A549 (cell line): ENCODE measurements at regions not wholly inside any gene's neighbourhood (a gene's known extent, or its start where the extent isn't known, plus 50 kb on each side); places are given as distances from the start of the nearest gene placed in this dataset.

ENCODE experiments used
- ATAC-seq, 2 experiments: fragments of 200-7000 bp in 1 of 2; fragments of >200 bp in 1 of 2; cut with Nextera tagmentation in 1 of 2; cut with Tn5 transposase in 1 of 2; 3 replicates each; pipeline versions ENCODE4 v1.8.0 to v1.9.1; 2018 to 2020; ENCODE audit warnings: mild to moderate bottlenecking in 1 of 2, moderate library complexity in 1 of 2
- CTCF ChIA-PET: fragments of 300-600 bp; sonication (Branson Sonifier 250); formaldehyde crosslinking; extraction: SDS; loops from one replicate; lab custom pipeline; 2021; ENCODE audit warnings: antibody characterized with exemption, inconsistent platforms; lab: Yijun Ruan, JAX
- POLR2A ChIA-PET: fragments of 350-600 bp; formaldehyde crosslinking; extraction: SDS; loops from one replicate; lab custom pipeline; 2021; ENCODE audit warnings: antibody characterized with exemption, inconsistent platforms; lab: Yijun Ruan, JAX
- DNase-seq, 2 experiments: peaks; one replicate each; pipeline versions ENCODE4 v3.0.0 to v3.0.0-alpha.2; 2011 to 2016; ENCODE audit warnings: low read depth in 1 of 2, low spot score in 1 of 2
- FAIRE-seq: peaks from 2 replicates; lab custom pipeline; 2011; peaks lifted over from hg19 to GRCh38; lab: Jason Lieb, UNC
- H3K27ac ChIP-seq, 2 experiments: fragments of >200 bp; sonication (Bioruptor Twin); formaldehyde crosslinking; 3 replicates each; pipeline ENCODE4 v1.5.1; 2016 to 2017
- H3K4me1 ChIP-seq: fragments of >200 bp; sonication (Bioruptor Twin); formaldehyde crosslinking; 3 replicates; pipeline ENCODE4 v1.6.1; 2016
- H3K4me2 ChIP-seq: fragments of >200 bp; sonication (Bioruptor Twin); formaldehyde crosslinking; 3 replicates; pipeline ENCODE4 v1.6.1; 2016
- H3K4me3 ChIP-seq: fragments of >200 bp; sonication (Bioruptor Twin); formaldehyde crosslinking; 3 replicates; pipeline ENCODE4 v1.5.1; 2016
- H3K9me3 ChIP-seq: fragments of >200 bp; sonication (Bioruptor Twin); formaldehyde crosslinking; 3 replicates; pipeline ENCODE4 v1.6.1; 2016
- ATOH8 ChIP-seq: fragments of 250-450 bp; sonication (Bioruptor Pico); IDR thresholded peaks from 2 replicates; pipeline ENCODE4 v1.5.0; 2020; ENCODE audit warnings: low read depth, mild to moderate bottlenecking, moderate library complexity
- BHLHE40 ChIP-seq: IDR thresholded peaks from 2 replicates; pipeline ENCODE4 v1.6.1; 2012; ENCODE audit warnings: low read depth, low read length, inconsistent platforms
- CTCF ChIP-seq: fragments of >200 bp; sonication (Bioruptor Twin); formaldehyde crosslinking; IDR thresholded peaks from 3 replicates; pipeline ENCODE4 v1.5.1; 2016
- ESRRA ChIP-seq: fragments of 150-350 bp; IDR thresholded peaks from 2 replicates; pipeline ENCODE4 v1.6.1; 2014; ENCODE audit warnings: mild to moderate bottlenecking, low read length, borderline replicate concordance
- FOSB ChIP-seq: fragments of 250-450 bp; sonication (Bioruptor Pico); IDR thresholded peaks from 2 replicates; pipeline ENCODE4 v1.5.0; 2020; ENCODE audit warnings: mild to moderate bottlenecking, moderate library complexity
- FOSL2 ChIP-seq, 2 experiments: fragments of 450-650 bp in 1 of 2; fragments of >200 bp in 1 of 2; sonication (Bioruptor Twin) in 1 of 2; formaldehyde crosslinking; IDR thresholded peaks; 2 replicates each; pipeline versions ENCODE4 v1.5.0 to v1.6.1; 2016 to 2020; ENCODE audit warnings: mild to moderate bottlenecking in 1 of 2, moderate library complexity in 1 of 2
- FOXS1 ChIP-seq: fragments of 250-450 bp; sonication (Bioruptor Pico); IDR thresholded peaks from 2 replicates; pipeline ENCODE4 v1.5.0; 2020; ENCODE audit warnings: mild to moderate bottlenecking, moderate library complexity
- HES2 ChIP-seq: fragments of >200 bp; sonication (Bioruptor Twin); formaldehyde crosslinking; IDR thresholded peaks from 2 replicates; pipeline ENCODE4 v1.6.1; 2016
- HOXB5 ChIP-seq: fragments of 250-450 bp; sonication (Bioruptor Pico); IDR thresholded peaks from 2 replicates; pipeline ENCODE4 v1.5.0; 2020; ENCODE audit warnings: mild to moderate bottlenecking, moderate library complexity
- JUN ChIP-seq, 2 experiments: fragments of >200 bp; sonication (Bioruptor Twin); formaldehyde crosslinking; IDR thresholded peaks; 2 replicates in 1 of 2; 3 replicates in 1 of 2; pipeline ENCODE4 v1.6.1; 2016 to 2017
- KDM1A ChIP-seq: fragments of 200-600 bp; sonication (generic); IDR thresholded peaks from 2 replicates; pipeline ENCODE4 v1.6.1; 2016; ENCODE audit warnings: low read depth, mild to moderate bottlenecking
- MAX ChIP-seq: IDR thresholded peaks from 2 replicates; pipeline ENCODE4 v1.6.1; 2012
- MYC ChIP-seq: IDR thresholded peaks from 2 replicates; pipeline ENCODE4 v1.6.1; 2012; ENCODE audit warnings: mild to moderate bottlenecking, inconsistent platforms, low read length, improper control_type of control experiment, borderline replicate concordance
- PBX3 ChIP-seq: IDR thresholded peaks from 2 replicates; pipeline ENCODE4 v1.6.1; 2012
- POLR2A ChIP-seq: IDR thresholded peaks from 2 replicates; pipeline ENCODE4 v1.6.1; 2012; ENCODE audit warnings: mild to moderate bottlenecking, low read length
- POLR2AphosphoS2 ChIP-seq: conservative IDR thresholded peaks from 2 replicates; pipeline ENCODE4 v1.6.1; 2012; ENCODE audit warnings: low read length, improper control_type of control experiment, inconsistent platforms
- RAD21 ChIP-seq, 2 experiments: fragments of >200 bp in 1 of 2; sonication (Bioruptor Twin) in 1 of 2; formaldehyde crosslinking in 1 of 2; IDR thresholded peaks in 1 of 2; conservative IDR thresholded peaks in 1 of 2; 2 replicates in 1 of 2; 3 replicates in 1 of 2; pipeline ENCODE4 v1.6.1; 2012 to 2018; ENCODE audit warnings: inconsistent platforms in 1 of 2
- RARB ChIP-seq: fragments of 250-450 bp; sonication (Bioruptor Pico); IDR thresholded peaks from 2 replicates; pipeline ENCODE4 v1.8.0; 2021; ENCODE audit warnings: mild to moderate bottlenecking, moderate library complexity
- RFX5 ChIP-seq: fragments of 450-650 bp; IDR thresholded peaks from 2 replicates; pipeline ENCODE4 v1.7.1; 2014; ENCODE audit warnings: antibody characterized with exemption, mild to moderate bottlenecking, moderate library complexity
- SMC3 ChIP-seq: fragments of >200 bp; sonication (Bioruptor Twin); formaldehyde crosslinking; IDR thresholded peaks from 3 replicates; pipeline ENCODE4 v1.6.1; 2018; ENCODE audit warnings: inconsistent platforms
- SREBF2 ChIP-seq: fragments of 450-650 bp; IDR thresholded peaks from 2 replicates; pipeline ENCODE4 v1.6.1; 2014; ENCODE audit warnings: mild to moderate bottlenecking, moderate library complexity
- TP53 ChIP-seq: fragments of 250-450 bp; sonication (Bioruptor Pico); IDR thresholded peaks from 2 replicates; pipeline ENCODE4 v1.5.0; 2021; ENCODE audit warnings: mild to moderate bottlenecking, moderate library complexity
- USF2 ChIP-seq: fragments of 450-650 bp; IDR thresholded peaks from 2 replicates; pipeline ENCODE4 v1.6.1; 2014; ENCODE audit warnings: antibody characterized with exemption
- ZC3H11A ChIP-seq: fragments of 450-650 bp; IDR thresholded peaks from 2 replicates; pipeline ENCODE4 v1.6.1; 2014; ENCODE audit warnings: antibody characterized with exemption, mild to moderate bottlenecking
- WGBS: methylation state at CpG from one replicate; pipeline ENCODE4 v1.1.6; 2017; ENCODE audit errors: missing lambda C conversion rate; 5-methylcytosine and 5-hydroxymethylcytosine counted together

GRCh38 chr6:165890404-165890735, 227.3 kb upstream of the PDE10A start (continued):
- TF ChIP-seq ATOH8 (CRISPR knock-in tag) (no peak), ESRRA (no peak), KDM1A (no peak)

GRCh38 chr6:165889636-165890403, 226.8 kb upstream of the PDE10A start:
- 81% methylated on average over 7 of the region's 7 CpGs for WGBS
- TF ChIP-seq RAD21 (conservative IDR thresholded peaks at IDR 0.05 in 1 of 2, IDR thresholded peaks at IDR 0.05 in 1 of 2) (peak; percentile 22 to 44; a peak in 1 of 5 replicates), CTCF (0 out of 3 replicates have a peak, but pooled peaks have one; percentile 6), ATOH8 (CRISPR knock-in tag) (no peak), SREBF2 (no peak), POLR2AphosphoS2 (peak; percentile 90; the same call in 1 of the 2 replicates), MYC (no peak), BHLHE40 (no peak)
- CTCF ChIA-PET: interaction anchor here (0.9 to 3.3 kb wide), 3 partner anchors 207 to 216 kb away, joined by 5 to 18 read pairs (median 13); no protein-coding TSS in a partner anchor
- Histone ChIP-seq H3K4me3 (no peak overlapping the region), H3K4me2 (no peak overlapping the region), H3K27ac (no peak overlapping the region), H3K9me3 (no peaks in the 10 kb centered on the region), H3K4me1 (0 out of 3 replicates have a peak, but pooled peaks cover 4% of the 10 kb centered on the region)
- POLR2A ChIA-PET: no interaction called here
- FAIRE-seq (no peak), DNase-seq (peak in 1 of 2 experiments; percentile 43), ATAC-seq (no peak; a peak in 1 of 6 replicates)

- Histone ChIP-seq H3K27ac (peak overlapping the region in 1 of 2 experiments; percentile 38; a peak in 1 of 6 replicates), H3K9me3 (no peaks in the 10 kb centered on the region), H3K4me3 (no peak overlapping the region), H3K4me1 (peaks cover 12% of the 10 kb centered on the region; the same call in 2 of the 3 replicates), H3K4me2 (no peak overlapping the region)
- FAIRE-seq: no peak
- TF ChIP-seq ZC3H11A (no peak), ESRRA (no peak), FOXS1 (CRISPR knock-in tag) (no peak), POLR2A (no peak), JUN (IDR thresholded peaks at IDR 0.05) (no peak), RFX5 (no peak), RARB (CRISPR knock-in tag) (no peak), HES2 (no peak), PBX3 (no peak), SMC3 (no peak), TP53 (CRISPR knock-in tag) (no peak), MYC (no peak), MAX (no peak), HOXB5 (CRISPR knock-in tag) (no peak), CTCF (no peak), FOSL2 (IDR thresholded peaks at IDR 0.05) (no peak), FOSL2 (CRISPR knock-in tag; IDR thresholded peaks at IDR 0.05) (no peak), USF2 (no peak), FOSB (no peak)
- ChIA-PET CTCF (interaction anchor here (0.9 to 5.2 kb wide), 9 partner anchors 9 to 220 kb away, joined by 3 to 56 read pairs (median 4); no protein-coding TSS in a partner anchor), POLR2A (no interaction called here)
- no peak for ATAC-seq
- WGBS: 100% methylated on average over 1 of the region's 1 CpG
- no peak for DNase-seq
Observed at GRCh38 chr6:165886169-165886568, 223.1 kb upstream of the PDE10A start.
